HEK293T (cell line): ENCODE measurements at regions not wholly inside any gene's neighbourhood (a gene's known extent, or its start where the extent isn't known, plus 50 kb on each side); places are given as distances from the start of the nearest gene placed in this dataset.

Source experiments
- BHLHE40 ChIP-seq: fragments of 450-650 bp; IDR thresholded peaks from 2 replicates; pipeline ENCODE4 v1.6.1; 2016; ENCODE audit warnings: mild to moderate bottlenecking, moderate library complexity, borderline replicate concordance
- SP1 ChIP-seq: fragments of 450-650 bp; IDR thresholded peaks from 2 replicates; pipeline ENCODE4 v1.6.1; 2017
- ZNF384 ChIP-seq: fragments of 450-650 bp; IDR thresholded peaks from 2 replicates; pipeline ENCODE4 v1.6.1; 2016

DNA sequence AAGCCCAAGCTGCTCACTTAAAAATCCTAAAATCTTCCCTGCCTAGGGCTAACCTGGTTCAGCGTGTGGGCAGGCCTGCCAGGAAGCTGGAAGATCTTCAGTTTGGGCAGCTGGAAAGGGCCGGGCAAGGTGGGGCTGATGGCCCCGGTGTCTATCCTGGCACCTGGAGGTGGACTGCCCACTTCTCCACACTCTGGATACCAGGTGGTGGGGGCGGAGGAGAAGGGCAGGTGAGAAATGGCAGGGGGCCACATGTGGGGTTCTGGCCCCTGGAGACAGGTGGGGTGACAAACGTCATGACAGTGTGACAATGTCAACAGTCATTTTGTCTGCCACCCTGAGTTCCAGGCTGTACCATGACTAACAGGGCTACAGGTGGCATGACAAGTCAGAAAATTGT lies 78.5 kb upstream of the C16orf82 start:
- TF ChIP-seq ZNF384 (no peak), SP1 (no peak), BHLHE40 (no peak)
